OCI-LY7 (cell line): ENCODE measurements at regions not wholly inside any gene's neighbourhood (a gene's known extent, or its start where the extent isn't known, plus 50 kb on each side); places are given as distances from the start of the nearest gene placed in this dataset.

ENCODE experiments used
- BruUV-seq: library from RNA; stranded (reverse); fragments of 400-500 nt; replicated peaks from 2 replicates; lab custom pipeline; 2021; lab: Mats Ljungman, UMichigan
- CTCF ChIA-PET: fragments of 300-600 bp; sonication (Branson Sonifier 250); formaldehyde crosslinking; loops from one replicate; lab custom pipeline; 2022; ENCODE audit warnings: antibody characterized with exemption; ENCODE audit not compliant: unreplicated experiment; lab: Charles Lee
- POLR2A ChIA-PET: fragments of 300-600 bp; sonication (Branson Sonifier 250); formaldehyde crosslinking; loops from one replicate; lab custom pipeline; 2022; ENCODE audit warnings: antibody characterized with exemption; lab: Charles Lee
- DNase-seq: peaks from one replicate; pipeline ENCODE4 v3.0.0-alpha.2; 2015; ENCODE audit warnings: low spot score
- H2AFZ ChIP-seq: fragments of 200-600 bp; sonication (generic), shearing (Covaris generic); 2 replicates; pipeline ENCODE4 v1.6.1; 2014; ENCODE audit warnings: mild to moderate bottlenecking, antibody characterized with exemption, low read length, moderate library complexity
- H3K27ac ChIP-seq: fragments of 200-600 bp; sonication (generic); 2 replicates; pipeline ENCODE4 v1.5.1; 2014; ENCODE audit warnings: mixed run types, low read depth, mild to moderate bottlenecking, moderate library complexity, low read length, inconsistent platforms; ENCODE audit not compliant: poor library complexity, severe bottlenecking
- H3K36me3 ChIP-seq: fragments of 200-600 bp; sonication (generic); 2 replicates; pipeline ENCODE4 v1.6.1; 2014; ENCODE audit warnings: mild to moderate bottlenecking, antibody characterized with exemption, low read length, moderate library complexity, mixed read lengths; ENCODE audit not compliant: insufficient read depth
- H3K4me1 ChIP-seq: fragments of 200-600 bp; sonication (generic); 2 replicates; pipeline ENCODE4 v1.5.1; 2014; ENCODE audit warnings: mild to moderate bottlenecking, low read length; ENCODE audit not compliant: insufficient read depth, poor library complexity, severe bottlenecking
- H3K4me2 ChIP-seq: fragments of 200-600 bp; sonication (generic); 2 replicates; pipeline ENCODE4 v1.6.1; 2014; ENCODE audit warnings: mild to moderate bottlenecking, low read length
- H3K4me3 ChIP-seq: fragments of 200-600 bp; sonication (generic); 2 replicates; pipeline ENCODE4 v1.5.1; 2014; ENCODE audit warnings: mild to moderate bottlenecking, low read depth, low read length; ENCODE audit not compliant: poor library complexity, severe bottlenecking
- H3K79me2 ChIP-seq: fragments of 200-600 bp; sonication (generic); 2 replicates; pipeline ENCODE4 v1.6.1; 2016; ENCODE audit warnings: low read depth, mild to moderate bottlenecking, low read length, moderate library complexity, mixed read lengths; ENCODE audit not compliant: insufficient read depth
- H3K9me2 ChIP-seq: fragments of 200-600 bp; sonication (generic); 2 replicates; pipeline ENCODE4 v1.6.1; 2016; ENCODE audit warnings: mild to moderate bottlenecking, low read length, mixed read lengths; ENCODE audit not compliant: insufficient read depth
- H3K9me3 ChIP-seq: fragments of 200-600 bp; sonication (generic); 2 replicates; pipeline ENCODE4 v1.6.1; 2014; ENCODE audit warnings: mild to moderate bottlenecking, mixed run types, low read length, mixed read lengths
- H4K20me1 ChIP-seq: fragments of 200-600 bp; sonication (generic); 2 replicates; pipeline ENCODE4 v1.6.1; 2014; ENCODE audit warnings: mild to moderate bottlenecking, antibody characterized with exemption, low read length, moderate library complexity, mixed read lengths; ENCODE audit not compliant: insufficient read depth
- EZH2phosphoT487 ChIP-seq: fragments of 200-600 bp; sonication (generic); IDR thresholded peaks from 2 replicates; pipeline ENCODE4 v1.6.1; 2018; ENCODE audit warnings: low read depth, borderline replicate concordance, mild to moderate bottlenecking, mixed run types, antibody characterized with exemption, low read length, moderate library complexity, mixed read lengths
- intact Hi-C: fragments of 100-400 bp; cut with micrococcal nuclease; formaldehyde crosslinking; loops from one replicate; pipeline ENCODE4 v1.10.0; 2022; ENCODE audit not compliant: unreplicated experiment
- TF ChIP-seq, protein P1 (sequence below): fragments of 200-600 bp; sonication (generic); conservative IDR thresholded peaks from 2 replicates; pipeline ENCODE4 v1.5.1; 2014; ENCODE audit warnings: mild to moderate bottlenecking, antibody characterized with exemption, low read length, moderate library complexity, mixed read lengths

DNA sequence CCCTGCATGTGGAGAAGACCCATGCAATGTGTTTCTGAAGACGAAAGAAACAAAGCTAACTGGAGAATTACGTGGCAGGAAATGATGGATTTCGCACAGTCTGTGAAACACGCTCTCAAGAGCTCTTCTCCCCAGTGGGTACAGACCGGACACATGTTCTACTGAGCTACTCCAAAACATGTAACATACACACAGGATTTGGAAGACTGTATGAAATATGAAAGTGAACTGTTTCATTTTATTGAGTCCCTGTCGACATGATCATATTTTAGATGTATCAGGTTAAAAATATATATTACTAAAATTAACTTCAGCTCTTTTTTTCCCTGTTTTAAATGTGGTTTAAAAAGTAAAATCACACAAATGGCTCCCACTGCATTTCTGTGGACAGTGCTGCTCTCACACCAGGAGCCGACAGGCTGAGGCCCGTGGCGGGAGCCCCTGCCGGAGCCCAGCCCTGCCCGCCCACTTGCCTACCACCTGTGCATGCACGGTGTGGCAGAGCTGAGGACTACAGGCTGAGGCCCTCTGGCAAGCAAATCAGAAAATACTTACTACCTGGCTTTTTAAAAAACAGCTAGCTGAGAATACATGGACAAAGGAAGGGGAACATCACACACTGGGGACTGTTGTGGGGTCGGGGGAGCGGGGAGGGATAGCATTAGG is 58.9 kb upstream of the NXT1 start:
- Histone ChIP-seq H3K4me3 (no peak overlapping the region), H3K4me1 (no peaks in the 10 kb centered on the region), H3K9me3 (no peaks in the 10 kb centered on the region), H4K20me1 (no peaks in the 10 kb centered on the region), H3K4me2 (no peak overlapping the region), H3K9me2 (no peaks in the 10 kb centered on the region), H3K36me3 (no peaks in the 10 kb centered on the region), H3K27ac (no peak overlapping the region), H3K79me2 (no peaks in the 10 kb centered on the region), H2AFZ (no peak overlapping the region)
- CTCF ChIA-PET, result no interaction called here
- no TSS peak for BruUV-seq
- POLR2A ChIA-PET, result no interaction called here
- no peak for TF ChIP-seq EZH2phosphoT487
- TF ChIP-seq, protein P1, sequence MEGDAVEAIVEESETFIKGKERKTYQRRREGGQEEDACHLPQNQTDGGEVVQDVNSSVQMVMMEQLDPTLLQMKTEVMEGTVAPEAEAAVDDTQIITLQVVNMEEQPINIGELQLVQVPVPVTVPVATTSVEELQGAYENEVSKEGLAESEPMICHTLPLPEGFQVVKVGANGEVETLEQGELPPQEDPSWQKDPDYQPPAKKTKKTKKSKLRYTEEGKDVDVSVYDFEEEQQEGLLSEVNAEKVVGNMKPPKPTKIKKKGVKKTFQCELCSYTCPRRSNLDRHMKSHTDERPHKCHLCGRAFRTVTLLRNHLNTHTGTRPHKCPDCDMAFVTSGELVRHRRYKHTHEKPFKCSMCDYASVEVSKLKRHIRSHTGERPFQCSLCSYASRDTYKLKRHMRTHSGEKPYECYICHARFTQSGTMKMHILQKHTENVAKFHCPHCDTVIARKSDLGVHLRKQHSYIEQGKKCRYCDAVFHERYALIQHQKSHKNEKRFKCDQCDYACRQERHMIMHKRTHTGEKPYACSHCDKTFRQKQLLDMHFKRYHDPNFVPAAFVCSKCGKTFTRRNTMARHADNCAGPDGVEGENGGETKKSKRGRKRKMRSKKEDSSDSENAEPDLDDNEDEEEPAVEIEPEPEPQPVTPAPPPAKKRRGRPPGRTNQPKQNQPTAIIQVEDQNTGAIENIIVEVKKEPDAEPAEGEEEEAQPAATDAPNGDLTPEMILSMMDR, result no peak
- DNase-seq, result no peak
- intact Hi-C loops, result no loop called here

DNA sequence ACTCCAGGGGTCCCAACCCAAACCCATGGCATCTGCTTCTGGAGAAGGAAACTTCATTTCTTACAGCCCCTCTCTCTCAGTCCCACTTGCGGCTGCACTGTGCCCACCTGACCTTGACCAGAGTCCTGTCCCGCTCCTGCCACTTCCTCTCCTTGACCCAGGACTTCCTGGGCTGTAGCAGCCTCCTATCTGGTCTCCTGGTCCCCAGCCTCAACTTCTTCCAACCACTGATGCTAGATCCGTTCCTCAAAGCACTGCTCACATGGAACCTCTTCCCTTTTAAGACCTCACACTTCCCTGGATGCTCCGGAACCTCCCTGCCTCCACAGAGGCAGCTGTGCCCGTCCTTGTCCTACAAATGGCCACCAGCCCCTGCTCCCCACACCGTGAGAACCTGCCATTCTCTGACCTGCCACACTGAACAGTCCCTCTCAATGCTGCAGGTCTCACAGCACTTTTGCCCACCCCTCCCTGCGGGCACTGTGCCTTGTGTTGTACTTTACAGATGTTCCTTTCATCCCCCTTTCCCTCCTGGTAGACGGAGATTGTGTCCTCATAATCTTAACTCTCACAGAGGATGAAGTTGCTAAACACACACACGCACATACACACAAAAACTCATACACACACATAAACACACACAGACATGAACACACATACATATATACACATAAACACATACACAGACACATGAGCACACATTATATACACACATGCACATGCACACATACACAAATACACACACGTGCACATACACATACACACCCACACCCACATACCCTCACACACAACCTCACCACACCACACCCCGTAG is 59.6 kb upstream of the NXT1 start:
- Histone ChIP-seq H3K36me3 (no peaks in the 10 kb centered on the region), H2AFZ (no peak overlapping the region), H3K9me2 (no peaks in the 10 kb centered on the region), H3K27ac (no peak overlapping the region), H4K20me1 (no peaks in the 10 kb centered on the region), H3K4me1 (no peaks in the 10 kb centered on the region), H3K79me2 (no peaks in the 10 kb centered on the region), H3K4me2 (no peak overlapping the region), H3K4me3 (no peak overlapping the region), H3K9me3 (no peaks in the 10 kb centered on the region)
- TF ChIP-seq, protein P1, result no peak
- TF ChIP-seq EZH2phosphoT487, result no peak
- DNase-seq, result no peak
- CTCF ChIA-PET, result no interaction called here
- POLR2A ChIA-PET, result no interaction called here
- no TSS peak for BruUV-seq
- intact Hi-C loops, result no loop called here
